ENCODE measurements at regions not wholly inside any gene's neighbourhood (a gene's known extent, or its start where the extent isn't known, plus 50 kb on each side); places are given as distances from the start of the nearest gene placed in this dataset.

- no peak for DNase-seq (ENCODE audit: low read depth in 1 of 2, low spot score in 1 of 2)
- no peak for TF ChIP-seq GABPA (IDR thresholded peaks at IDR 0.05; ENCODE audit: low read depth)
- TF ChIP-seq POLR2AphosphoS5 (IDR thresholded peaks at IDR 0.05; ENCODE audit: low read depth): no peak
- TF ChIP-seq SPI1 (IDR thresholded peaks at IDR 0.05; ENCODE audit: borderline replicate concordance, low read depth): no peak
- no peak for TF ChIP-seq REST (IDR thresholded peaks at IDR 0.05; ENCODE audit: insufficient replicate concordance, low read depth)
- TF ChIP-seq CTCF (IDR thresholded peaks at IDR 0.05; ENCODE audit: insufficient read depth, low read length): no peak
- H3K27me3 ChIP-seq (ENCODE audit: insufficient read depth, poor library complexity, severe bottlenecking): no peaks in the 10 kb centered on the region
- no peak overlapping the region for H3K4me3 ChIP-seq (replicated peaks; ENCODE audit: insufficient read depth, low read length)
- no peak overlapping the region for H3K27ac ChIP-seq (replicated peaks)
Observed at GRCh38 chr22:48350456-48350855, 1477.2 kb downstream of the BRD1 start.

- Histone ChIP-seq H3K4me3 (replicated peaks; ENCODE audit: insufficient read depth, low read length) (no peak overlapping the region), H3K27me3 (ENCODE audit: insufficient read depth, poor library complexity, severe bottlenecking) (no peaks in the 10 kb centered on the region), H3K27ac (replicated peaks) (no peak overlapping the region)
- no peak for DNase-seq (ENCODE audit: low read depth in 1 of 2, low spot score in 1 of 2)
- no peak for TF ChIP-seq POLR2AphosphoS5 (IDR thresholded peaks at IDR 0.05; ENCODE audit: low read depth)
- TF ChIP-seq CTCF (IDR thresholded peaks at IDR 0.05; ENCODE audit: insufficient read depth, low read length): no peak
- no peak for TF ChIP-seq SPI1 (IDR thresholded peaks at IDR 0.05; ENCODE audit: borderline replicate concordance, low read depth)
- no peak for TF ChIP-seq GABPA (IDR thresholded peaks at IDR 0.05; ENCODE audit: low read depth)
- no peak for TF ChIP-seq REST (IDR thresholded peaks at IDR 0.05; ENCODE audit: insufficient replicate concordance, low read depth)
Observed at GRCh38 chr22:48348855-48349254, 1478.8 kb downstream of the BRD1 start.

- H3K27me3 ChIP-seq (ENCODE audit: insufficient read depth, poor library complexity, severe bottlenecking): no peaks in the 10 kb centered on the region
- H3K27ac ChIP-seq (replicated peaks): no peak overlapping the region
- no peak for TF ChIP-seq GABPA (IDR thresholded peaks at IDR 0.05; ENCODE audit: low read depth)
- no peak for TF ChIP-seq POLR2AphosphoS5 (IDR thresholded peaks at IDR 0.05; ENCODE audit: low read depth)
- TF ChIP-seq REST (IDR thresholded peaks at IDR 0.05; ENCODE audit: insufficient replicate concordance, low read depth): no peak
- no peak for DNase-seq (ENCODE audit: low read depth in 1 of 2, low spot score in 1 of 2)
- H3K4me3 ChIP-seq (replicated peaks; ENCODE audit: insufficient read depth, low read length): no peak overlapping the region
Observed at GRCh38 chr22:48347311-48347710, 1480.4 kb downstream of the BRD1 start.

- DNase-seq (ENCODE audit: low read depth in 1 of 2, low spot score in 1 of 2): no peak
- Histone ChIP-seq H3K27me3 (ENCODE audit: insufficient read depth, poor library complexity, severe bottlenecking) (no peaks in the 10 kb centered on the region), H3K27ac (replicated peaks) (no peak overlapping the region), H3K4me3 (replicated peaks; ENCODE audit: insufficient read depth, low read length) (no peak overlapping the region)
- no peak for TF ChIP-seq POLR2AphosphoS5 (IDR thresholded peaks at IDR 0.05; ENCODE audit: low read depth)
Observed at GRCh38 chr22:48346911-48347310, 1480.8 kb downstream of the BRD1 start.

All from HL-60 (cell line).